NT2/D1 (cell line): ENCODE measurements at regions not wholly inside any gene's neighbourhood (a gene's known extent, or its start where the extent isn't known, plus 50 kb on each side); places are given as distances from the start of the nearest gene placed in this dataset.

Experiments
- SUZ12 ChIP-seq: IDR thresholded peaks from 2 replicates; pipeline ENCODE4 v1.6.1; 2011; ENCODE audit not compliant: insufficient read length, insufficient read depth; ENCODE audit errors: extremely low read depth
- YY1 ChIP-seq: IDR thresholded peaks from 2 replicates; pipeline ENCODE4 v1.6.1; 2011; ENCODE audit not compliant: insufficient read length, insufficient read depth
- ZNF274 ChIP-seq: IDR thresholded peaks from 2 replicates; pipeline ENCODE4 v1.6.1; 2011; ENCODE audit warnings: mild to moderate bottlenecking, low read depth, low read length

DNA sequence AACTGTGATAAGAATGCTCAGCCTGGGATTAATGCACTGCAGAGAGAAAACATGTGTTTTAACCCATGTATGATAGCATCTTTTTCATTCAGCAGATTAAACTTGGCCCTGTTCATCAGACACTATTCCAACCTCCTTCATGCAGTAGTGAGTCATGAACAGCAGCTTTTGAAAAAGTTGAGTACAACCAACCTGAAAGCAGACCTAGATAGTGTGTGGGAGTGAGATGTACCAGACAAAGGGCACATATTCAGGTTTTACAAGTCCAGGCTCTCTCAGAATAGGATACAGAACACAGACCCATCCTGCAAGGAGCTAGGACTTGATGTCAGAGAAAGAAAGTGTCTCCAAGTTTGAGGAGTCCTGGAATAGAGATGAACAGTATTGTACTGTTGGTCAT lies 237.3 kb upstream of the STS start:
- no peak for TF ChIP-seq YY1
- TF ChIP-seq SUZ12 = no peak
- no peak for TF ChIP-seq ZNF274
